ENCODE measurements at regions not wholly inside any gene's neighbourhood (a gene's known extent, or its start where the extent isn't known, plus 50 kb on each side); places are given as distances from the start of the nearest gene placed in this dataset.

DNA sequence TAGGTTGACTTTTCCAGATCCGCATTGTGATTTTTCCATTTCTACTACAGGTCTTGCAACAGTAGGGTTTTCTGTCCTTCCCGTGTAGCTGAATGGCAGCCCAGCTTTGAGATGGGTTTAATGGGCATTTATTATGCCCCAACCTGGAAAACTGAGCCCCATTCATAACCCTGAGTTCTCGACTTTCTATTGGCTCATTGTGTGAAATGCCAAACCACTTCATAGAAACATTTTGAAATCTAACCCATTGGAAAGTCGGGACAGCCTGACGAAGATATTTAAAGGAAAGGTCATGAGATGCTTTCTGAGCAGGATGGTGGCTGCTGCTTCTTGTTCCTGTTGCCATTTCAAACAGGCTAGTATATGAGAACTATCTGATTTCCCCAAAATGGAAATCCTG is 203.5 kb downstream of the ZFP36L2 start:
- no peak for DNase-seq
- ATAC-seq (ENCODE audit: poor library complexity) = no peak
- intact Hi-C loops (cut with DNase I) = no loop called here

DNA sequence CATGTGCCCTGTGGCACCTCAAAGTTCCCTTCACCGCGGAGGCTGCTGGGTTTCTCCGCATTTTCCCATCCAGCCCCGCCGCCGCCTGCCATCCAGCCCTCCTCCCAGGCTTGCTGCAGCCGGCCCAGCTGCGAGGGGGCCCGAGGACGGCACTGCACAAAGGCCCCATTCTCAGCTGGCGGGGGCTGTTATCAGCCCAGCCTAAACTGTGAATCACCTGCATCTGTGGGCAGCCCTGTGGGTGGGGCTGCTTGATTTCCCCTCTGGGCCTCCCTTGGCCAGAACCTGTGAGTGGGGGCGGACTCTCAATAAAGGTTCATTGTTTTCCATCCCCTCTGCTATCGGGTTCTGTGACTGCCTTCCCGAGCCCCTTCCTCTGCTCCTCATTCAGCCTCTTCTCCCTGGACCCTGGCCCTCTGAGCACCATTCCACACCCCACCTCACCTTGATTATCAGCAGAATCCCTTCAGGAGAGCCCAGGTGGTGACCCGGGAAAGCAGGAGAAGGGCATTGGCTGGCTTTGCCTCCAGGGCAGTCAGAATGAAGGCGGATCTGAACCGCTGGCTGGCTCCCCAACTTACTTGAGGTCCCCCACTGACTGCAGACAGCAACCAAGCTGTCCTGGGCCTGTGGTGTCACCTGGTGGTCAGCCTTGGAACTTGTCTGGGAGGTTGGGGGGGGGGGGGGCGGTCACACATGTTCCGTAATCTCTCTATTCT is 204.5 kb downstream of the ZFP36L2 start:
- intact Hi-C loops (cut with DNase I) = no loop called here
- ATAC-seq (ENCODE audit: poor library complexity) (no peak), DNase-seq (no peak)

DNA sequence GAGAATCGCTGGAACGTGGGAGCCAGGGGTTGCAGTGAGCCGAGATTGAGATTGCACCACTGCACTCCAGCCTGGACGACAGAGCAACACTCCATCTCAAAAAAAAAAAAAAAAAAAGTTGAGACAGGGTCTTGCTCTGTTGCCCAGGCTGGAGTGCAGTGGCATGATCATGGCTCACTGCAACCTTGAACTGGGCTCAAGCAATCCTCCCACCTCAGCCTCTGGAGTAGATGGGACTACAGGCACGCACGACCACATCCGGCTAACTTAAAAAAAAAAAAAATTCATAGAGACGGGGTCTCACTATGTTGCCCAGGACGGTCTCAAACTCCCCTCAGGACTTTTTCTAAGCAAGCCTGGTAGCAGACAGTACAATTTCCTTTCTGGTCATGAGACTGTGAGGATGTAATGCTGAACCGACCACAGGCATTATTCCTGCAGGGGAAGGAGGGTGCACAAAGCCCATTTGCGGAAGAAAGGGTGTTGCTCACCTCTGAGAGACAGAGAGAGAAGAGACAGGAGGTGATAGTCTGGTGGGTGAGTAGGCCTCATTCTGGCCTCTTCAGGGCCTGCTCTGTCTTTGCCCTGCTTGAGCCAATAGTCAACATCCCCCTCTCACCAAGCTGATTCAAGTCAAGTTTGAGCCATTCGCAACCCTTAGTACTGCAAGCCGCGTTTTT is 205.3 kb downstream of the ZFP36L2 start:
- no peak for ATAC-seq (ENCODE audit: poor library complexity)
- intact Hi-C loops (cut with DNase I) = no loop called here
- no peak for DNase-seq

DNA sequence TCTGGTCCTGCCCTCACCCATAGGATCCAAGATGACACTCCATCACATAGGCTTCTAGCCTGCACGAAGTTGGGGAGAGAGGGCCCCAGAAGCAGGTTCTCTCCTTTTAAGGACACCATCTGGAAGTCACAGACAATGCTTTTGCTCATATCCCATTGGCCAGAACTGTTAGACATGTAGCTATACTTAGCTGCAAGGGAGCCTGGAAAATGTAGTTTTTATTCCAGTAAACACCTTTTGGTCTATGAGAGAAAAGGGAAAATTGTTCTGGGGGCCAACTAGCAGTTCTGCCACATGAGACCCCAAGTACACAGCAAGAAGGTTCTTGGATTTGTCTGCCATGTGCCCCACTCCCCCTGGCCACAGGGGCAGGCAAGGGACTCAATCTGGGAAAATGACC is 206.1 kb downstream of the ZFP36L2 start:
- DNase-seq (no peak), ATAC-seq (ENCODE audit: poor library complexity) (no peak)
- intact Hi-C loops (cut with DNase I) = no loop called here

DNA sequence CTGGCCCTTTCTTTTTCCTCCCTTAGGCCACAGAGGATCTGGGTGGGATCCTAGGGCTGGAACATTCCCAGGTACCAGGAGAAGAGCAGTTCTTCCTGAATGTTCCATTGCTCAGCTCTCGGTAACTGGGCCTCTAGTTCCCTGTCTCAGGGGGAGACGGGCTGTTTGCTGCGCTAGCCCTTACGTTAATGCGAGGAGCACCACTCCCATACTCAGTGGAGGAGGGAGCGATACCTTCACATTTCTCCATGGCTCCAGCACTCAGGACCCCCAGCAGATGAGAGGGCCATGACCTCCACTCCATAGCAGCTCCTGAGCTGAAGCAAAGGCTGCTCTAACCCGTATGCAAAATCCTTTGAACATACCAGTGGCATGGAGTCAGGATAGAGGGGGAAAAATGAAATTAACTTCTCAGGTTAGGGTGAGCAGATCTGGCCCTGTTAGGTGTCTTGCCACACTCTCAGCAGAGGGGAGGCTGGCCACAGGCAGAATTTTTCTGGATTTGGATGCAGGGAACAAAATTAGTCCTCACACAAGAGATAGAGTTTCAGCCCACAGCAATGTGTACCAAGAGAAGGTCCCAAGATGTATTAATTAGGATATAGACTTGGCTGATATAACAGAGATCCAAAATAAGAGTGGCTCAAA is 206.7 kb downstream of the ZFP36L2 start:
- DNase-seq = no peak
- intact Hi-C loops (cut with DNase I) = no loop called here
- no peak for ATAC-seq (ENCODE audit: poor library complexity)

- ATAC-seq (ENCODE audit: poor library complexity) (peak; percentile 14), DNase-seq (no peak)
- intact Hi-C loops (cut with DNase I) = no loop called here
Observed at GRCh38 chr2:43019025-43019367, 207.4 kb downstream of the ZFP36L2 start.

- ATAC-seq (ENCODE audit: poor library complexity) (peak; percentile 94), DNase-seq (peak; percentile 93)
- intact Hi-C loops (cut with DNase I) = no loop called here
Observed at GRCh38 chr2:43018179-43019024, 208.0 kb downstream of the ZFP36L2 start.

GRCh38 chr2:43013821-43014345 is 212.5 kb downstream of the ZFP36L2 start:
- ATAC-seq (ENCODE audit: poor library complexity) (no peak), DNase-seq (no peak)
- intact Hi-C loops (cut with DNase I) = no loop called here

GRCh38 chr2:43012966-43013365 is 213.4 kb downstream of the ZFP36L2 start:
- no peak for DNase-seq
- intact Hi-C loops (cut with DNase I) = no loop called here
- no peak for ATAC-seq (ENCODE audit: poor library complexity)

DNA sequence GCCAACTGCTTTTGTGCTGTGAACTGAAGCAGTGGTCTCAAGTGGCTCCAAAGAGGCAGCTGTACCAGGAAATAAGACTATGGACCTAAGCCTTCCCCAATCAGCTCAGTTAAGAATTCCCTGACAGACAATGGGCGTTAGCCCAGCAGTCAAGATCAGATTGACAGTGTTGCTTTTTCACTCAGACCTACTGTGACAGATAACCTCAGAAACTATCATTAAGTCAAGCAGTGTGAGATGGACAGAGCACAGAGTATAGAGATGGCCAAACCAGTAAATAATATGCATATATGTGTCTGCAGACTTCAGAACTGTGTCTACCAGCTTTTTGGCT is 215.3 kb downstream of the ZFP36L2 start:
- ATAC-seq (ENCODE audit: poor library complexity) (no peak), DNase-seq (no peak)
- intact Hi-C loops (cut with DNase I) = no loop called here

DNA sequence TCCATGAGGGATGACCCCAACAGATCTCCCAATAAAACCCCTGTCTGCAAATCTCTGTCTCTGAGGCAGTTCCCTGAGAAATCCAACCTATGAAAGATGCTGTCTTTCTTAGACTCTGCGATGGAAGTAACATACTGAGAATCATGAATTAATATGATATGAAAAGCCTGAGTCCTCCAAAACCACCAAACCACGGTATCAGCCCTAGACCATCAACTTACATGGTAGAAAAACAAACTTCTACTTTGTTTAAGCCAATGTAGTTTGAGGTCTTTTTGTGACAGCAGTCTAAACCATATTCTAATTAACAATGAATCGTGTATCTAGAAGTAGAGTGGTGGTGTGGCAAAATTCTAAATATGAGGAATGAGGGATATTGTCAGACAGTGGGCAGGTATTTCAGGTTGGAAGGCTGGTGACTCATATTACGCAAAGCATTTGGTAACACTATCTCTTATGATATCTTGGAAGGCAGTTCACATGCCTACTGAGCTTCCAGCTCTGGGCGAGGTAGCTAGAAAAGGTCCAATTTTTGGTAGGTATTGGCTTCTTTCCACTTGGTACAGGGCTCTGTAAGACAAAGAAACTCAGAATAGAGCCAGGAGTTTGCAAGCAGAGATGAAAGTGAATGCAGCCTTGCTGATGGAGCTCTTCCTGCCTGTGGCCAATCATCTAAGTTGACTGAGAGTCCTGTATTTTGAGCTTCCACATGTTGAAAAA is 215.8 kb downstream of the ZFP36L2 start:
- intact Hi-C loops (cut with DNase I) = no loop called here
- ATAC-seq (ENCODE audit: poor library complexity) = no peak
- no peak for DNase-seq

DNA sequence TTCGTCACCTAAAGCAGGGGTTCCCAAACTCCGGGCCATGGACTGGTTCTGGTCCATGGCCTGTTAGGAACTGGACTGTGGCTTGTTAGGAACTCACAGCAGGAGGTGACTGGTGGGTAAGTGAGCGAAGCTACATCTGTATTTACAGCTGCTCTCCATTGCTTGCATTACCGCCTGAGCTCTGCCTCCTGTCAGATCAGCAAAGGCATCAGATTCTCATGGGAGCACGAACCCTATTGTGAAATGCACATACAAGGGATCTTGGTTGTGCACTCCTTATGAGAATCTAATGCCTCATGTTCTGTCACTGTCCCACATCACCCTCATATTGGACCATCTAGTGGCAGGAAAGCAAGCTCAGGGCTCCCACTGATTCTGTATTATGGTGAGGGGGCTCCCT is 217.0 kb downstream of the ZFP36L2 start:
- DNase-seq (no peak), ATAC-seq (ENCODE audit: poor library complexity) (no peak)
- intact Hi-C loops (cut with DNase I) = no loop called here

DNA sequence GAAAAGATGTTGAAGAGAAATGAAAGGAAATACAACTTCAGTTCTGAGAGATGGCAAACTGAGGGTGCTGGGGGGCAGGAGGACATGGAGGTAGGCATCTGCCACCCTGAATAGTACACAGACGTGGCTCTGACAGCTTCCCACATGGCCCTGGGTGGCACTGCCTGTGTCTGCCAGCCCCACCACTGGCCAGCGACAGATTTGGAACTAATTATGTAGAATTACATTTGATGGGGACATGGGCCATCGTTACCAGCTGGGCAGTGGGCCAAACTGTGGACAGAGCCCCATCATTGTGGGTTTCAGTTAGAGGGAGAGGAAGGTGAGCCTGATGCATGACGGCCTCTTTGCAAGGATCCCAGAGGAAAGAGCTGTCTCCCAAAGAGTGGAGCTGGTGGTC is 216.0 kb upstream of the HAAO start:
- DNase-seq = no peak
- intact Hi-C loops (cut with DNase I) = no loop called here
- no peak for ATAC-seq (ENCODE audit: poor library complexity)

GRCh38 chr2:43007901-43008300 is 215.5 kb upstream of the HAAO start:
- no peak for ATAC-seq (ENCODE audit: poor library complexity)
- intact Hi-C loops (cut with DNase I) = no loop called here
- no peak for DNase-seq

- no peak for ATAC-seq (ENCODE audit: poor library complexity)
- no peak for DNase-seq
- intact Hi-C loops (cut with DNase I) = no loop called here
Observed at GRCh38 chr2:43006834-43007543, 214.6 kb upstream of the HAAO start.

- no peak for DNase-seq
- intact Hi-C loops (cut with DNase I) = no loop called here
- ATAC-seq (ENCODE audit: poor library complexity) = no peak
Observed at GRCh38 chr2:43005975-43006833, 213.8 kb upstream of the HAAO start.

GRCh38 chr2:43005245-43005974 is 213.0 kb upstream of the HAAO start:
- ATAC-seq (ENCODE audit: poor library complexity) (peak; percentile 46), DNase-seq (no peak)
- intact Hi-C loops (cut with DNase I) = no loop called here

Data from Right ventricle myocardium superior (tissue), 1 donor.